Heart right ventricle (tissue), 16 donors: ENCODE measurements at regions not wholly inside any gene's neighbourhood (a gene's known extent, or its start where the extent isn't known, plus 50 kb on each side); places are given as distances from the start of the nearest gene placed in this dataset.

Experiments used
- ATAC-seq, 8 donors: fragments of 200-7000 bp; cut with Tn5 transposase; one replicate each; pipeline ENCODE4 v1.9.1; 2020; ENCODE audit warnings: mild to moderate bottlenecking in 8 of 8, moderate library complexity in 8 of 8, moderate number of reproducible peaks in 1 of 8
- DNase-seq, 2 donors: peaks; one replicate each; pipeline ENCODE4 v3.0.0-alpha.2; 2020
- H3K27ac ChIP-seq, 10 donors: fragments of 200-600 bp; sonication (generic) in 2 of 10; one replicate each; pipeline versions ENCODE4 v1.5.0 to v1.8.0; 2020 to 2022; ENCODE audit warnings: mild to moderate bottlenecking in 3 of 10
- H3K27me3 ChIP-seq, 7 donors: fragments of 200-600 bp; one replicate each; pipeline ENCODE4 v1.8.0; 2021 to 2022; ENCODE audit warnings: mild to moderate bottlenecking in 2 of 7
- H3K36me3 ChIP-seq, 9 donors: fragments of 200-600 bp; sonication (generic) in 1 of 9; one replicate each; pipeline versions ENCODE4 v1.5.0 to v1.8.0; 2020 to 2022; ENCODE audit warnings: mild to moderate bottlenecking in 2 of 9
- H3K4me1 ChIP-seq, 9 donors: fragments of 200-600 bp; sonication (generic) in 1 of 9; one replicate each; pipeline versions ENCODE4 v1.5.0 to v1.8.0; 2020 to 2022; ENCODE audit warnings: mild to moderate bottlenecking in 4 of 9
- H3K4me3 ChIP-seq, 10 donors: fragments of 200-600 bp; sonication (generic) in 2 of 10; one replicate each; pipeline versions ENCODE4 v1.5.0 to v1.8.0; 2020 to 2022; ENCODE audit warnings: mild to moderate bottlenecking in 7 of 10, moderate library complexity in 2 of 10
- H3K9me3 ChIP-seq, 11 donors: fragments of 200-600 bp in 10 of 11; sonication (generic) in 2 of 11; one replicate each; pipeline versions ENCODE4 v1.5.0 to v1.8.0; 2013 to 2022; ENCODE audit warnings: mild to moderate bottlenecking in 2 of 11, control low read depth in 1 of 11, moderate library complexity in 1 of 11
- CTCF ChIP-seq, 9 donors: fragments of 200-600 bp; sonication (generic) in 2 of 9; IDR thresholded peaks; one replicate each; pipeline versions ENCODE4 v1.5.0 to v1.8.0; 2021 to 2022; ENCODE audit warnings: antibody characterized with exemption in 9 of 9, mild to moderate bottlenecking in 5 of 9, moderate library complexity in 1 of 9
- WGBS, 2 donors: extraction: QIAGEN DNeasy Blood & Tissue Kit; methylation state at CpG; one replicate each; pipeline ENCODE4 v1.1.7; 2013; ENCODE audit warnings: inconsistent platforms in 1 of 2; 5-methylcytosine and 5-hydroxymethylcytosine counted together
- intact Hi-C, 10 donors: fragments of 100-400 bp; cut with DNase I; formaldehyde crosslinking; loops; one replicate each; pipeline versions ENCODE4 v1.11.1 to v1.14.2; 2022
- donor health status: Arrhythmogenic right ventricular cardiomyopathy.
- donor health status: ischemic (EF 13 %, LVEDD 7.1; RV severe dilation, severe dysfunction).
- donor health status: healthy with polysubstance abuse.
- donor health status: DM: no; HTN: yes; CAD: no.
- donor health status: DM: no; HTN: no; CAD: no.
- donor health status: ischemic (EF 25% LVEDD 6.9; RV normal size, moderate dysfunction).
- donor health status: ischemic (EF 25% LVEDD 5.7; RV mildly dilated, moderate dysfunction).
- donor health status: healthy.
- donor health status: DM: yes; HTN: yes; CAD: no.
- donor health status: Ischemic cardiomyopathy.
- donor health status: ischemic (EF 35%, LVEDD 5.7; RV mildly dilated, moderate dysfunction).
- donor health status: nonischemic (EF 11% LVEDD 7.7; RV severe dilation, severe dysfunction).
- donor health status: DM: yes; HTN: yes; CAD: no.
- donor health status: PGD.
- donor health status: ischemic (EF 29% LVEDD 5.4; RV normal size, mild dysfunction).
- donor health status: nonischemic (EF 23%, LVEDD 6.1; RV moderate dilation, normal function).

- H3K27me3 ChIP-seq = peaks cover 0 to 3% (median 0%) of the 10 kb centered on the region in 7 donors
- no peak overlapping the region for H3K27ac ChIP-seq
- H3K36me3 ChIP-seq = no peaks in the 10 kb centered on the region
- WGBS, 2 donors = 93 to 94% methylated on average over 4 of the region's 4 CpGs
- peaks cover 0 to 25% (median 9%) of the 10 kb centered on the region in 11 donors for H3K9me3 ChIP-seq
- intact Hi-C loops = no loop called here
- DNase-seq (no peak), ATAC-seq (no peak)
- H3K4me3 ChIP-seq = no peak overlapping the region
- TF ChIP-seq CTCF (IDR thresholded peaks at IDR 0.05) = no peak
- peaks cover 0 to 4% (median 0%) of the 10 kb centered on the region in 9 donors for H3K4me1 ChIP-seq
Measured at GRCh38 chr1:182134257-182134656, 72.7 kb upstream of the ZNF648 start.

GRCh38 chr1:182133181-182133580, 71.7 kb upstream of the ZNF648 start:
- intact Hi-C loops = no loop called here
- 93 to 96% methylated on average over 7 of the region's 7 CpGs for WGBS, 2 donors
- TF ChIP-seq CTCF (IDR thresholded peaks at IDR 0.05) = no peak
- ATAC-seq = no peak
- H3K4me1 ChIP-seq = peaks cover 0 to 4% (median 0%) of the 10 kb centered on the region in 9 donors
- no peak overlapping the region for H3K4me3 ChIP-seq
- no peak overlapping the region for H3K27ac ChIP-seq
- no peaks in the 10 kb centered on the region for H3K36me3 ChIP-seq
- DNase-seq = no peak
- peaks cover 0 to 25% (median 9%) of the 10 kb centered on the region in 11 donors for H3K9me3 ChIP-seq
- peaks cover 0 to 5% (median 0%) of the 10 kb centered on the region in 7 donors for H3K27me3 ChIP-seq

GRCh38 chr1:182129398-182129797, 67.9 kb upstream of the ZNF648 start:
- intact Hi-C loops = no loop called here
- no peak for TF ChIP-seq CTCF (IDR thresholded peaks at IDR 0.05)
- Histone ChIP-seq H3K4me1 (no peaks in the 10 kb centered on the region), H3K4me3 (no peak overlapping the region), H3K27ac (no peak overlapping the region), H3K27me3 (peaks cover 0 to 5% (median 0%) of the 10 kb centered on the region in 7 donors), H3K9me3 (peaks cover 0 to 11% (median 7%) of the 10 kb centered on the region in 11 donors), H3K36me3 (no peaks in the 10 kb centered on the region)
- DNase-seq (no peak), ATAC-seq (no peak)
- 78 to 82% methylated on average over 9 of the region's 9 CpGs for WGBS, 2 donors

- DNase-seq (no peak), ATAC-seq (no peak)
- H3K36me3 ChIP-seq = no peaks in the 10 kb centered on the region
- H3K4me3 ChIP-seq = no peak overlapping the region
- H3K27me3 ChIP-seq = peaks cover 0 to 5% (median 0%) of the 10 kb centered on the region in 7 donors
- peaks cover 0 to 2% (median 0%) of the 10 kb centered on the region in 11 donors for H3K9me3 ChIP-seq
- WGBS, 2 donors = 91 to 93% methylated on average over 6 of the region's 6 CpGs
- H3K4me1 ChIP-seq = no peaks in the 10 kb centered on the region
- TF ChIP-seq CTCF (IDR thresholded peaks at IDR 0.05) = no peak
- intact Hi-C loops = no loop called here
- H3K27ac ChIP-seq = no peak overlapping the region
Measured at GRCh38 chr1:182128502-182128901, 67.0 kb upstream of the ZNF648 start.
